ENCODE measurements at regions not wholly inside any gene's neighbourhood (a gene's known extent, or its start where the extent isn't known, plus 50 kb on each side); places are given as distances from the start of the nearest gene placed in this dataset.

DNA sequence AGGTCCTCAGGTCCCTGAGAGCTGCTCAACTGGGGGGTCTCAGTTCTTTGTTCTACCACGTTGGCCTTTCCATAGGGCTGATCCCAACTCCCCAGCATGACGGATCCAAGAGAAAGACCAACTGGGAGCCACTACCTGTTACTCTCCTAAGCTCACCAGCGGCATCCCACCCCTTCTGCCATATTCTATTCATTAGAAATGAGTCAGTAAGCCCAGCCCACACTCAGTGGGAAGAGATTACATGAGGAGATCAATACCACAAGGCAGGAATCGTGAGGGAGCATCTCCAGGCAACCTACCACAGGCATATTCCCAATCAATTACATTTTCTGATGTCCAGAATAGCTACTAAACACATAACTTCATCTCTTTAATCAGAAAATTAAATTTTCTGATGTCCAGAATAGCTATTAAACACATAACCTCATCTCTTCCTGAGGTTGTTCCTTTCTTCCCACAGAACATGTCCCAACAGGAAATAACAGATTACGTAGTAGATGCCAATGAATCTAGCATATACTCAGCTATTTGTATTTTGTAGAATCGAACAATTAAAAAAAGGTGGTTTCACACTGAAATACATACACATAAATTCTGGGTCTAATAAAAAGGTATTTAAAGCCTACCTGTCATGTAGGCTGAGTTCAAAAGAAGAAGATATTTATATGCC lies 708.1 kb upstream of the ARGLU1 start:
- Histone ChIP-seq H3K36me3 (ENCODE audit: control insufficient read depth in 2 of 2, extremely low read depth in 1 of 2, insufficient read depth in 2 of 2, low read length in 2 of 2) (no peaks in the 10 kb centered on the region), H3K4me2 (ENCODE audit: insufficient read depth, low read length) (peak overlapping the region; percentile 73), H3K9me3 (replicated peaks; ENCODE audit: control insufficient read depth, insufficient read depth, low read length) (no peaks in the 10 kb centered on the region), H3K4me3 (replicated peaks in 1 of 3; ENCODE audit: insufficient read depth in 1 of 3, low read depth in 1 of 3, low read length in 3 of 3) (no peak overlapping the region), H3K27ac (ENCODE audit: insufficient read depth, low read depth, low read length) (peak overlapping the region; percentile 87), H3K27me3 (ENCODE audit: control insufficient read depth in 2 of 2, insufficient read depth in 2 of 2, low read length in 2 of 2) (no peaks in the 10 kb centered on the region), H2AFZ (ENCODE audit: low read depth, low read length) (peak overlapping the region; percentile 32), H3K9ac (replicated peaks; ENCODE audit: extremely low read depth, insufficient read depth, low read length) (peak overlapping the region; percentile 32), H3K4me1 (ENCODE audit: control insufficient read depth, extremely low read depth, insufficient read depth, low read length) (peaks cover 18% of the 10 kb centered on the region), H3K79me2 (ENCODE audit: control insufficient read depth, insufficient read depth, low read length) (no peaks in the 10 kb centered on the region), H4K20me1 (replicated peaks; ENCODE audit: control insufficient read depth, extremely low read depth, insufficient read depth, low read length) (no peaks in the 10 kb centered on the region), H3K9me1 (replicated peaks; ENCODE audit: control insufficient read depth, extremely low read depth, insufficient read depth, low read length) (no peaks in the 10 kb centered on the region)
- CTCF ChIA-PET = interaction anchor here (0.6 to 1.4 kb wide), 6 partner anchors 8 to 373 kb away, joined by 3 to 4 read pairs (median 3); no protein-coding TSS in a partner anchor
- TF ChIP-seq EZH2 (IDR thresholded peaks at IDR 0.05; ENCODE audit: borderline replicate concordance, low read depth, low read length, severe bottlenecking) = no peak
- TF ChIP-seq FOS (IDR thresholded peaks at IDR 0.05; ENCODE audit: borderline replicate concordance, insufficient read depth, low read length) = no peak
- TF ChIP-seq JUN (IDR thresholded peaks at IDR 0.05; ENCODE audit: borderline replicate concordance, insufficient read depth, insufficient read length, low read depth) = peak; percentile 66
- no peak for TF ChIP-seq POLR2AphosphoS5 (IDR thresholded peaks at IDR 0.05; ENCODE audit: insufficient read depth, low read depth, low read length)
- FAIRE-seq (peak; percentile 52), DNase-seq (ENCODE audit: low read depth, low spot score) (peak; percentile 79)
- POLR2A ChIA-PET = no interaction called here
- BruUV-seq (replicated peaks) = TSS peak; percentile 90
- dilution Hi-C loops (cut with MboI; ENCODE audit: extremely low pct_ligation_motif_present, low sequenced_read_pairs) = no loop called here
- intact Hi-C loops (cut with micrococcal nuclease) = loop anchor here (1.0 to 10.0 kb wide), 7 partner anchors 8 to 1161 kb away; partner anchors contain the start of genes ABHD13 and LIG4

DNA sequence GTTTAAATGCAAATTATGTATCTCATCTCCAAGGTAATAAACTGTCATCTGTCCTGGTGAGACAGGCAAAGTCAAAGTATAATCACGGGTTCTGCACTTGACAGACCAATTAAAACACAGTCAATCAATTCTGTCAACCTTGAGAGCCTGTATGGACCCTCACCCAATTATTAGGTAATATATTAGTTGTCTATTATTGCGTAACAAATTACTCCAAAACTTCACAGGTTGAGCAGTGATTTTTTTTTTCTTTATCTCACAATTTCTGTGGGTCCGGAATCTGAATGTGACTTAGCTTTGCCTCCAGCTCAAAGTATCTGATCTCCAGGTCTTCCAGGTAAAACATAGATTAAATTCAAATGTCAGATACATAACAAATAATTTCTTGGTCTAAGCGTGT lies 707.4 kb upstream of the ARGLU1 start:
- ChIA-PET CTCF (no interaction called here), POLR2A (no interaction called here)
- peaks cover 21% of the 10 kb centered on the region for H3K4me1 ChIP-seq (ENCODE audit: control insufficient read depth, extremely low read depth, insufficient read depth, low read length)
- H3K9ac ChIP-seq (replicated peaks; ENCODE audit: extremely low read depth, insufficient read depth, low read length) = no peak overlapping the region
- no peaks in the 10 kb centered on the region for H3K36me3 ChIP-seq (ENCODE audit: control insufficient read depth in 2 of 2, extremely low read depth in 1 of 2, insufficient read depth in 2 of 2, low read length in 2 of 2)
- BruUV-seq (replicated peaks) = no TSS peak
- H4K20me1 ChIP-seq (replicated peaks; ENCODE audit: control insufficient read depth, extremely low read depth, insufficient read depth, low read length) = no peaks in the 10 kb centered on the region
- H3K4me3 ChIP-seq (replicated peaks in 1 of 3; ENCODE audit: insufficient read depth in 1 of 3, low read depth in 1 of 3, low read length in 3 of 3) = no peak overlapping the region
- TF ChIP-seq EZH2 (IDR thresholded peaks at IDR 0.05; ENCODE audit: borderline replicate concordance, low read depth, low read length, severe bottlenecking) (no peak), GATA2 (IDR thresholded peaks at IDR 0.05; ENCODE audit: insufficient read depth, insufficient read length, low read depth, low read length) (no peak), POLR2AphosphoS5 (IDR thresholded peaks at IDR 0.05; ENCODE audit: insufficient read depth, low read depth, low read length) (no peak), JUN (IDR thresholded peaks at IDR 0.05; ENCODE audit: borderline replicate concordance, insufficient read depth, insufficient read length, low read depth) (no peak), POLR2A (IDR thresholded peaks at IDR 0.05; ENCODE audit: low read depth, low read length) (no peak), FOS (IDR thresholded peaks at IDR 0.05; ENCODE audit: borderline replicate concordance, insufficient read depth, low read length) (no peak), MYC (IDR thresholded peaks at IDR 0.05; ENCODE audit: low read depth, low read length) (no peak)
- TF ChIP-seq, protein P1, sequence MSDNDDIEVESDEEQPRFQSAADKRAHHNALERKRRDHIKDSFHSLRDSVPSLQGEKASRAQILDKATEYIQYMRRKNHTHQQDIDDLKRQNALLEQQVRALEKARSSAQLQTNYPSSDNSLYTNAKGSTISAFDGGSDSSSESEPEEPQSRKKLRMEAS (IDR thresholded peaks at IDR 0.05; ENCODE audit: insufficient read depth, insufficient read length) = no peak
- TF ChIP-seq, protein P2, sequence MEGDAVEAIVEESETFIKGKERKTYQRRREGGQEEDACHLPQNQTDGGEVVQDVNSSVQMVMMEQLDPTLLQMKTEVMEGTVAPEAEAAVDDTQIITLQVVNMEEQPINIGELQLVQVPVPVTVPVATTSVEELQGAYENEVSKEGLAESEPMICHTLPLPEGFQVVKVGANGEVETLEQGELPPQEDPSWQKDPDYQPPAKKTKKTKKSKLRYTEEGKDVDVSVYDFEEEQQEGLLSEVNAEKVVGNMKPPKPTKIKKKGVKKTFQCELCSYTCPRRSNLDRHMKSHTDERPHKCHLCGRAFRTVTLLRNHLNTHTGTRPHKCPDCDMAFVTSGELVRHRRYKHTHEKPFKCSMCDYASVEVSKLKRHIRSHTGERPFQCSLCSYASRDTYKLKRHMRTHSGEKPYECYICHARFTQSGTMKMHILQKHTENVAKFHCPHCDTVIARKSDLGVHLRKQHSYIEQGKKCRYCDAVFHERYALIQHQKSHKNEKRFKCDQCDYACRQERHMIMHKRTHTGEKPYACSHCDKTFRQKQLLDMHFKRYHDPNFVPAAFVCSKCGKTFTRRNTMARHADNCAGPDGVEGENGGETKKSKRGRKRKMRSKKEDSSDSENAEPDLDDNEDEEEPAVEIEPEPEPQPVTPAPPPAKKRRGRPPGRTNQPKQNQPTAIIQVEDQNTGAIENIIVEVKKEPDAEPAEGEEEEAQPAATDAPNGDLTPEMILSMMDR (IDR thresholded peaks at IDR 0.05; ENCODE audit: extremely low read depth in 1 of 2, insufficient read depth in 1 of 2, low read depth in 1 of 2, low read length in 2 of 2) = no peak
- H2AFZ ChIP-seq (ENCODE audit: low read depth, low read length) = no peak overlapping the region
- dilution Hi-C loops (cut with MboI; ENCODE audit: extremely low pct_ligation_motif_present, low sequenced_read_pairs) = no loop called here
- H3K79me2 ChIP-seq (ENCODE audit: control insufficient read depth, insufficient read depth, low read length) = no peaks in the 10 kb centered on the region
- H3K9me3 ChIP-seq (replicated peaks; ENCODE audit: control insufficient read depth, insufficient read depth, low read length) = no peaks in the 10 kb centered on the region
- FAIRE-seq = no peak
- peak overlapping the region; percentile 87 for H3K27ac ChIP-seq (ENCODE audit: insufficient read depth, low read depth, low read length)
- no peaks in the 10 kb centered on the region for H3K27me3 ChIP-seq (ENCODE audit: control insufficient read depth in 2 of 2, insufficient read depth in 2 of 2, low read length in 2 of 2)
- intact Hi-C loops (cut with micrococcal nuclease) = loop anchor here (5.0 to 10.0 kb wide), 3 partner anchors 358 to 1161 kb away; partner anchors contain the start of genes ABHD13 and LIG4
- no peak overlapping the region for H3K4me2 ChIP-seq (ENCODE audit: insufficient read depth, low read length)
- DNase-seq (ENCODE audit: low read depth, low spot score) = no peak
- H3K9me1 ChIP-seq (replicated peaks; ENCODE audit: control insufficient read depth, extremely low read depth, insufficient read depth, low read length) = no peaks in the 10 kb centered on the region
